Endothelial cell of hepatic sinusoid (primary cell): ENCODE measurements at regions not wholly inside any gene's neighbourhood (a gene's known extent, or its start where the extent isn't known, plus 50 kb on each side); places are given as distances from the start of the nearest gene placed in this dataset.

Experiments used
- in situ Hi-C: cut with HindIII; loops from 2 replicates; pipeline ENCODE4 v1.10.0; 2017; ENCODE audit warnings: low sequenced_read_pairs

DNA sequence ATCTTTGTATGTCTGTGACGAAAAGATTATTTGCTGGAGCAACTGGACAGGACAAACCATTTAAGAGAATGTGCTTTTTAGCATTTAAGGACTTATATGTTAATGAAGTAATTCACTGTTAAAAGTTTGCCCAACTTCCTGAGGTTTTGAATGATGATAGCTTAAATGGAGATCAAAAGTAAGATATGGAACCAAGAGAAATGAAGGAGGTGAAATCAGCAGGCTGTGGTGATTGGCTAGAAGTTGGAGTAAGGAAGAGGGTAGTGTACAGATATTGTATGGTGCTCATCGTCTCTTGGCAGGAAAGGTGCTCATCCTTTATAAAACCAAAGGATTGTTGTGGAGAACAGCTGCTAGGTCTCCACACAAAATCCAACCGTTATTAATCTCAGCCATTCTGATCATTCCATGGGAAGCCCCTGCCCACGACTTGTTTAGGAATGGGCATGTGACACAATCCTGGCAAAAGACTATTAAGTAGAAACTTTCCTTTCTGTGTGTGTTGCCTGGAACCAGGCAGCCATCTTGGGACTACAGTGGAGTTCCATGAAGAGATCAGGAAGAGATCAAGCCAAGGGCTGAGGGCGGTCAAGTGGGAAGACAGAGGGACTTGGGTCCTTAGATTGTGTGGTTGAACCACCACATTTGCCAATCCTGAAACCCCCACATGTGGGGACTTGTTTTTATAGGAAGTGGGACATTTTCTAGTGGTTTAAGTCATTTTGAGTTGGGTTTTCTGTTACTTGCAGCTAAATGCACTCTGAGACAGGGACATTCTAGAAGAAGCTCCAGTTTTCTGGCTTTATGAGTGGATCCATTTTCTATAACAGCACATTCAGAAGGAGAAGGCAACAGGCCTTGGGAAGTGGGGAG, 56.8 kb upstream of the CHST11 start:
- in situ Hi-C loops, result loop anchor here (10.0 to 25.0 kb wide), 2 partner anchors 115 to 437 kb away; no protein-coding TSS in a partner anchor

GRCh38 chr12:104402630-104403029, 54.1 kb upstream of the CHST11 start:
- in situ Hi-C loops, result loop anchor here (10.0 to 25.0 kb wide), 2 partner anchors 112 to 435 kb away; no protein-coding TSS in a partner anchor

- in situ Hi-C loops, result loop anchor here (10.0 to 25.0 kb wide), 2 partner anchors 110 to 433 kb away; no protein-coding TSS in a partner anchor
These were observed 52.0 kb upstream of the CHST11 start for GRCh38 chr12:104404781-104405180.

- in situ Hi-C loops, result loop anchor here (10.0 to 25.0 kb wide), 2 partner anchors 109 to 431 kb away; no protein-coding TSS in a partner anchor
These were observed 50.6 kb upstream of the CHST11 start for GRCh38 chr12:104406164-104406563.
